ENCODE measurements at regions not wholly inside any gene's neighbourhood (a gene's known extent, or its start where the extent isn't known, plus 50 kb on each side); places are given as distances from the start of the nearest gene placed in this dataset.

GRCh38 chr5:159602434-159602833 is 272.1 kb upstream of the IL12B start:
- DNase-seq: no peak

- no peak for DNase-seq
Observed at GRCh38 chr5:159605585-159605984, 275.3 kb upstream of the IL12B start.

GRCh38 chr5:159609359-159609758 is 279.1 kb upstream of the IL12B start:
- no peak for DNase-seq

GRCh38 chr5:159610966-159611579 is 280.8 kb upstream of the IL12B start:
- DNase-seq: no peak

GRCh38 chr5:159616952-159617351 is 286.7 kb upstream of the IL12B start:
- no peak for DNase-seq

GRCh38 chr5:159619826-159620225 is 289.5 kb upstream of the IL12B start:
- no peak for DNase-seq

- DNase-seq: no peak
Observed at GRCh38 chr5:159620853-159621540, 290.7 kb upstream of the IL12B start.

- DNase-seq: no peak
Observed at GRCh38 chr5:159628703-159629102, 287.6 kb upstream of the ADRA1B start.

- no peak for DNase-seq
Observed at GRCh38 chr5:159629158-159629557, 287.1 kb upstream of the ADRA1B start.

- no peak for DNase-seq
Observed at GRCh38 chr5:159630545-159630944, 285.7 kb upstream of the ADRA1B start.

- DNase-seq: no peak
Observed at GRCh38 chr5:159631001-159631400, 285.3 kb upstream of the ADRA1B start.

- no peak for DNase-seq
Observed at GRCh38 chr5:159632866-159633265, 283.4 kb upstream of the ADRA1B start.

GRCh38 chr5:159638481-159638880 is 277.8 kb upstream of the ADRA1B start:
- no peak for DNase-seq

GRCh38 chr5:159638954-159639559 is 277.2 kb upstream of the ADRA1B start:
- no peak for DNase-seq

- DNase-seq: no peak
Observed at GRCh38 chr5:159639590-159639989, 276.7 kb upstream of the ADRA1B start.

- DNase-seq: no peak
Observed at GRCh38 chr5:159640446-159640845, 275.8 kb upstream of the ADRA1B start.

GRCh38 chr5:159640921-159641320 is 275.4 kb upstream of the ADRA1B start:
- DNase-seq: no peak

- DNase-seq: no peak
Observed at GRCh38 chr5:159641371-159642039, 274.8 kb upstream of the ADRA1B start.

GRCh38 chr5:159642379-159642778 is 273.9 kb upstream of the ADRA1B start:
- DNase-seq: no peak

GRCh38 chr5:159644053-159644452 is 272.2 kb upstream of the ADRA1B start:
- DNase-seq: no peak

- DNase-seq: no peak
Observed at GRCh38 chr5:159645179-159645846, 271.0 kb upstream of the ADRA1B start.

GRCh38 chr5:159650803-159651202 is 265.5 kb upstream of the ADRA1B start:
- DNase-seq: no peak

GRCh38 chr5:159655757-159656409 is 260.4 kb upstream of the ADRA1B start:
- DNase-seq: peak; percentile 80

All from NCI-H1105 (cell line).